IMR-90 (cell line): ENCODE measurements at regions not wholly inside any gene's neighbourhood (a gene's known extent, or its start where the extent isn't known, plus 50 kb on each side); places are given as distances from the start of the nearest gene placed in this dataset.

Experiments
- BHLHE40 ChIP-seq: fragments of 150-350 bp; IDR thresholded peaks from 2 replicates; pipeline ENCODE4 v1.6.1; 2016; ENCODE audit warnings: mild to moderate bottlenecking, low read depth, low read length
- CTCF ChIP-seq: conservative IDR thresholded peaks from 2 replicates; pipeline ENCODE4 v1.5.1; 2012; ENCODE audit warnings: mild to moderate bottlenecking, low read depth, low read length, improper control_type of control experiment
- ELK1 ChIP-seq: fragments of 150-350 bp; IDR thresholded peaks from 2 replicates; pipeline ENCODE4 v1.6.1; 2016; ENCODE audit warnings: low read depth, mild to moderate bottlenecking, low read length, moderate library complexity, borderline replicate concordance
- MXI1 ChIP-seq: IDR thresholded peaks from 2 replicates; pipeline ENCODE4 v1.6.1; 2012; ENCODE audit warnings: low read depth, mild to moderate bottlenecking, low read length, moderate library complexity, borderline replicate concordance
- POLR2A ChIP-seq: IDR thresholded peaks from 2 replicates; pipeline ENCODE4 v1.6.1; 2012; ENCODE audit warnings: mild to moderate bottlenecking, low read depth, low read length
- RCOR1 ChIP-seq: IDR thresholded peaks from 2 replicates; pipeline ENCODE4 v1.6.1; 2012; ENCODE audit warnings: mild to moderate bottlenecking, low read length, improper control_type of control experiment; ENCODE audit not compliant: insufficient replicate concordance
- RFX5 ChIP-seq: IDR thresholded peaks from 2 replicates; pipeline ENCODE4 v1.8.0; 2012; ENCODE audit warnings: low read depth, mild to moderate bottlenecking, low read length, moderate library complexity
- SMC3 ChIP-seq: fragments of 150-350 bp; IDR thresholded peaks from 2 replicates; pipeline ENCODE4 v1.6.1; 2016; ENCODE audit warnings: low read depth, mild to moderate bottlenecking, antibody characterized with exemption, low read length, moderate library complexity

GRCh38 chr3:127041264-127041820, 58.4 kb downstream of the PLXNA1 start:
- TF ChIP-seq BHLHE40 = no peak
- no peak for TF ChIP-seq CTCF
- TF ChIP-seq MXI1 = no peak
- no peak for TF ChIP-seq SMC3
- TF ChIP-seq RCOR1 = no peak
- TF ChIP-seq RFX5 = no peak
- TF ChIP-seq POLR2A = no peak
- no peak for TF ChIP-seq ELK1
